ENCODE measurements at regions not wholly inside any gene's neighbourhood (a gene's known extent, or its start where the extent isn't known, plus 50 kb on each side); places are given as distances from the start of the nearest gene placed in this dataset.

- TF ChIP-seq PHB (CRISPR knock-in tag; IDR thresholded peaks at IDR 0.05) (no peak), CC2D1A (IDR thresholded peaks at IDR 0.05) (no peak), POLR2A (conservative IDR thresholded peaks at IDR 0.05) (no peak), TAF15 (IDR thresholded peaks at IDR 0.05; ENCODE audit: low read depth, low read length) (no peak), XRCC5 (IDR thresholded peaks at IDR 0.05; ENCODE audit: low read depth, low read length) (no peak), ZNF232 (CRISPR knock-in tag; IDR thresholded peaks at IDR 0.05) (no peak), C11orf30 (IDR thresholded peaks at IDR 0.05; ENCODE audit: low read depth) (no peak), TEAD4 (IDR thresholded peaks at IDR 0.05; ENCODE audit: low read length) (no peak), TEAD4 (CRISPR knock-in tag; IDR thresholded peaks at IDR 0.05; ENCODE audit: borderline replicate concordance) (no peak), ZNF23 (CRISPR knock-in tag; IDR thresholded peaks at IDR 0.05) (no peak), HNRNPK (IDR thresholded peaks at IDR 0.05; ENCODE audit: low read depth, low read length, poor library complexity, severe bottlenecking) (no peak), ZNF217 (CRISPR knock-in tag; IDR thresholded peaks at IDR 0.05) (no peak)
These were observed 205.4 kb upstream of the TSC22D2 start (continued) for GRCh38 chr3:150202711-150203110.

- FAIRE-seq = no peak
- H3K4me3 ChIP-seq = no peak overlapping the region
- H3K79me2 ChIP-seq (ENCODE audit: control insufficient read depth, insufficient read depth, low read length) = no peaks in the 10 kb centered on the region
- H3K36me3 ChIP-seq (ENCODE audit: control insufficient read depth, insufficient read depth, low read length) = no peaks in the 10 kb centered on the region
- H3K4me2 ChIP-seq (ENCODE audit: insufficient read depth, low read length) = no peak overlapping the region
- H2AFZ ChIP-seq (ENCODE audit: low read depth, low read length) = no peak overlapping the region
- no peaks in the 10 kb centered on the region for H3K4me1 ChIP-seq (replicated peaks in 1 of 2; ENCODE audit: control insufficient read depth in 2 of 2, insufficient read depth in 2 of 2, low read length in 2 of 2)
- no peak overlapping the region for H3K9ac ChIP-seq (ENCODE audit: insufficient read depth in 1 of 2, low read depth in 2 of 2, low read length in 2 of 2)
- intact Hi-C loops (cut with micrococcal nuclease) = no loop called here
- BruUV-seq (replicated peaks) = no TSS peak
- H3K9me3 ChIP-seq (replicated peaks; ENCODE audit: control insufficient read depth, insufficient read depth, low read depth, low read length) = no peaks in the 10 kb centered on the region
- no peak for DNase-seq (ENCODE audit: extremely low read depth in 1 of 4, low spot score in 3 of 4)
- POLR2A ChIA-PET = no interaction called here
- H3K27me3 ChIP-seq (ENCODE audit: control insufficient read depth in 2 of 2, insufficient read depth in 2 of 2, low read length in 2 of 2) = no peaks in the 10 kb centered on the region
- in situ Hi-C loops (cut with MboI) = loop anchor here (10.0 kb wide), 1 partner anchor 240 kb away; no protein-coding TSS in a partner anchor
- no peak for ATAC-seq
- H3K9me1 ChIP-seq (ENCODE audit: control insufficient read depth, insufficient read depth, low read length) = no peaks in the 10 kb centered on the region
- CTCF ChIA-PET (ENCODE audit: low intra/inter-chr PET ratio) = no interaction called here
- H4K20me1 ChIP-seq (replicated peaks; ENCODE audit: control insufficient read depth, insufficient read depth, low read length) = no peaks in the 10 kb centered on the region
- H3K27ac ChIP-seq (ENCODE audit: extremely low read depth, low read depth, low read length) = no peak overlapping the region
- TF ChIP-seq TSC22D4 (tag; IDR thresholded peaks at IDR 0.05) = no peak
- no peak for TF ChIP-seq KLF6 (CRISPR knock-in tag; IDR thresholded peaks at IDR 0.05; ENCODE audit: borderline replicate concordance)
- TF ChIP-seq CBX5 (IDR thresholded peaks at IDR 0.05; ENCODE audit: borderline replicate concordance, low read depth) = no peak
- TF ChIP-seq KHSRP (IDR thresholded peaks at IDR 0.05) = no peak
- no peak for TF ChIP-seq AFF1 (IDR thresholded peaks at IDR 0.05; ENCODE audit: low read depth in 1 of 2, partially characterized antibody in 2 of 2)
These were observed 213.1 kb upstream of the TSC22D2 start for GRCh38 chr3:150194957-150195356.
